GM21515 (cell line): ENCODE measurements at regions not wholly inside any gene's neighbourhood (a gene's known extent, or its start where the extent isn't known, plus 50 kb on each side); places are given as distances from the start of the nearest gene placed in this dataset.
"Not testable (repeated sequence)": the region's sequence is repeated elsewhere in the genome, so short reads cannot be mapped to it uniquely, and the experiment has no call there.

Source experiments
- ATAC-seq: cut with Tn5 transposase; IDR thresholded peaks from one replicate; pipeline ENCODE4 v1.9.1; 2021; ENCODE audit not compliant: unreplicated experiment

GRCh38 chr2:160790738-160791137, 297.1 kb upstream of the RBMS1 start:
- no peak for ATAC-seq

- no peak for ATAC-seq
These were observed 298.3 kb upstream of the RBMS1 start for GRCh38 chr2:160791884-160792283.

- ATAC-seq: no peak
These were observed 299.2 kb upstream of the RBMS1 start for GRCh38 chr2:160792837-160793236.

GRCh38 chr2:160794926-160795325, 301.3 kb upstream of the RBMS1 start:
- ATAC-seq: no peak

GRCh38 chr2:160803881-160804280, 310.3 kb upstream of the RBMS1 start:
- no peak for ATAC-seq

- no peak for ATAC-seq
These were observed 316.8 kb upstream of the RBMS1 start for GRCh38 chr2:160810406-160810805.

GRCh38 chr2:160812830-160813505, 319.4 kb upstream of the RBMS1 start:
- no peak for ATAC-seq

GRCh38 chr2:160813506-160813858, 319.9 kb upstream of the RBMS1 start:
- ATAC-seq: no peak

- no peak for ATAC-seq
These were observed 323.4 kb upstream of the RBMS1 start for GRCh38 chr2:160816916-160817499.

- ATAC-seq: no peak
These were observed 327.1 kb upstream of the RBMS1 start for GRCh38 chr2:160820691-160821090.

GRCh38 chr2:160822006-160822405, 328.4 kb upstream of the RBMS1 start:
- ATAC-seq: no peak

- ATAC-seq: no peak
These were observed 331.8 kb upstream of the RBMS1 start for GRCh38 chr2:160825433-160825832.

- ATAC-seq: no peak
These were observed 332.9 kb upstream of the RBMS1 start for GRCh38 chr2:160826496-160826895.

- no peak for ATAC-seq
These were observed 332.2 kb upstream of the TANK start for GRCh38 chr2:160828076-160828475.

GRCh38 chr2:160832381-160832780, 327.8 kb upstream of the TANK start:
- ATAC-seq: not testable (repeated sequence)

- no peak for ATAC-seq
These were observed 325.1 kb upstream of the TANK start for GRCh38 chr2:160835166-160835565.

GRCh38 chr2:160836755-160837154, 323.5 kb upstream of the TANK start:
- ATAC-seq: no peak

- no peak for ATAC-seq
These were observed 322.8 kb upstream of the TANK start for GRCh38 chr2:160837416-160837815.

GRCh38 chr2:160838147-160838546, 322.1 kb upstream of the TANK start:
- no peak for ATAC-seq

GRCh38 chr2:160838691-160839090, 321.5 kb upstream of the TANK start:
- no peak for ATAC-seq

GRCh38 chr2:160842286-160842685, 317.9 kb upstream of the TANK start:
- ATAC-seq: no peak

- no peak for ATAC-seq
These were observed 301.1 kb upstream of the TANK start for GRCh38 chr2:160859096-160859495.

GRCh38 chr2:160862226-160862625, 298.0 kb upstream of the TANK start:
- no peak for ATAC-seq
